Fibroblast of lung (primary cell): ENCODE measurements at regions not wholly inside any gene's neighbourhood (a gene's known extent, or its start where the extent isn't known, plus 50 kb on each side); places are given as distances from the start of the nearest gene placed in this dataset.

Source experiments
- DNase-seq, 2 donors: peaks; one replicate each; pipeline versions ENCODE4 v3.0.0 to v3.0.0-alpha.2; 2010; ENCODE audit warnings: low read depth in 2 of 2
- H2AFZ ChIP-seq: 2 replicates; pipeline ENCODE4 v1.5.1; 2012; ENCODE audit warnings: low read length, control low read depth, inconsistent platforms
- H3K27ac ChIP-seq: 2 replicates; pipeline ENCODE4 v1.5.1; 2011; ENCODE audit warnings: low read length, control low read depth; ENCODE audit not compliant: insufficient read depth
- H3K27me3 ChIP-seq: 2 replicates; pipeline ENCODE4 v1.5.1; 2011; ENCODE audit warnings: mild to moderate bottlenecking, low read length; ENCODE audit not compliant: control insufficient read depth, insufficient read depth
- H3K36me3 ChIP-seq: 2 replicates; pipeline ENCODE4 v1.5.1; 2011; ENCODE audit warnings: low read length; ENCODE audit not compliant: control insufficient read depth, insufficient read depth
- H3K4me1 ChIP-seq: 2 replicates; pipeline ENCODE4 v1.5.1; 2011; ENCODE audit warnings: low read length; ENCODE audit not compliant: control insufficient read depth, insufficient read depth; ENCODE audit errors: extremely low read depth
- H3K4me2 ChIP-seq: 2 replicates; pipeline ENCODE4 v1.5.1; 2011; ENCODE audit warnings: low read length, control low read depth; ENCODE audit not compliant: insufficient read depth; ENCODE audit errors: extremely low read depth
- H3K4me3 ChIP-seq, 4 experiments: fragments of 200-600 bp in 1 of 4; sonication (generic) in 1 of 4; replicated peaks in 1 of 4; 2 replicates each; pipeline ENCODE4 v1.5.1; 2011 to 2016; ENCODE audit warnings: low read length in 4 of 4, low read depth in 3 of 4, mild to moderate bottlenecking in 3 of 4, control low read depth in 2 of 4, inconsistent platforms in 1 of 4, mixed read lengths in 1 of 4; ENCODE audit not compliant: insufficient read depth in 1 of 4; ENCODE audit errors: control extremely low read depth in 1 of 4
- H3K79me2 ChIP-seq: 2 replicates; pipeline ENCODE4 v1.5.1; 2012; ENCODE audit warnings: mild to moderate bottlenecking, low read length, inconsistent platforms; ENCODE audit not compliant: control insufficient read depth, insufficient read depth
- H3K9ac ChIP-seq: 2 replicates; pipeline ENCODE4 v1.5.1; 2011; ENCODE audit warnings: mild to moderate bottlenecking, low read length, control low read depth; ENCODE audit not compliant: insufficient read depth
- H3K9me3 ChIP-seq: 2 replicates; pipeline ENCODE4 v1.5.1; 2012; ENCODE audit warnings: low read depth, low read length; ENCODE audit not compliant: control insufficient read depth, insufficient read depth
- H4K20me1 ChIP-seq: 2 replicates; pipeline ENCODE4 v1.5.1; 2011; ENCODE audit warnings: low read length; ENCODE audit not compliant: control insufficient read depth, insufficient read depth; ENCODE audit errors: extremely low read depth
- TF ChIP-seq, protein P1 (sequence below), 2 donors: IDR thresholded peaks in 1 of 2; conservative IDR thresholded peaks in 1 of 2; 1 replicate in 1 of 2; 2 replicates in 1 of 2; pipeline ENCODE4 v1.5.1; 2011 to 2012; ENCODE audit warnings: low read length in 2 of 2, control low read depth in 1 of 2, inconsistent platforms in 1 of 2, low read depth in 1 of 2, mild to moderate bottlenecking in 1 of 2

DNA sequence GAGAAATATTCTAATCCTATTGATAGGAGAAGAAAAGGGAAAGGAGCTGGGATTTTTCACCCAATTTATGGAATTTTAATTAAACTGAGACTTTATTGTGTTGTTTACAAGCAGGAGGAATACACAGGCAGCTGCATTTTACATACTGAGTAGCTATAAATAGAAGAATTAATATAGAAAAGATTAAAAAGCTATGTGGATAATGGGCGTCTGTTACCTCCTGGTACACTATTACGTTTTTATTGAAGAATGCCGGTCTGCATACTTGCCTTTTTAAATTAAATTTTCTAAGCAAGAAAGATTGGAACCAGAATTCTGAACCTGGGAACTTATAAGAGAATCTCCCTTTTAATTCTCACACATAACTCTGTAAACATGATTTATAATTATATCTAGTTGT is 52.1 kb upstream of the CACHD1 start:
- H3K4me2 ChIP-seq, result no peak overlapping the region
- no peak overlapping the region for H2AFZ ChIP-seq
- no peak overlapping the region for H3K4me3 ChIP-seq
- no peaks in the 10 kb centered on the region for H3K79me2 ChIP-seq
- TF ChIP-seq, protein P1, sequence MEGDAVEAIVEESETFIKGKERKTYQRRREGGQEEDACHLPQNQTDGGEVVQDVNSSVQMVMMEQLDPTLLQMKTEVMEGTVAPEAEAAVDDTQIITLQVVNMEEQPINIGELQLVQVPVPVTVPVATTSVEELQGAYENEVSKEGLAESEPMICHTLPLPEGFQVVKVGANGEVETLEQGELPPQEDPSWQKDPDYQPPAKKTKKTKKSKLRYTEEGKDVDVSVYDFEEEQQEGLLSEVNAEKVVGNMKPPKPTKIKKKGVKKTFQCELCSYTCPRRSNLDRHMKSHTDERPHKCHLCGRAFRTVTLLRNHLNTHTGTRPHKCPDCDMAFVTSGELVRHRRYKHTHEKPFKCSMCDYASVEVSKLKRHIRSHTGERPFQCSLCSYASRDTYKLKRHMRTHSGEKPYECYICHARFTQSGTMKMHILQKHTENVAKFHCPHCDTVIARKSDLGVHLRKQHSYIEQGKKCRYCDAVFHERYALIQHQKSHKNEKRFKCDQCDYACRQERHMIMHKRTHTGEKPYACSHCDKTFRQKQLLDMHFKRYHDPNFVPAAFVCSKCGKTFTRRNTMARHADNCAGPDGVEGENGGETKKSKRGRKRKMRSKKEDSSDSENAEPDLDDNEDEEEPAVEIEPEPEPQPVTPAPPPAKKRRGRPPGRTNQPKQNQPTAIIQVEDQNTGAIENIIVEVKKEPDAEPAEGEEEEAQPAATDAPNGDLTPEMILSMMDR (conservative IDR thresholded peaks at IDR 0.05 in 1 of 2, IDR thresholded peaks at IDR 0.05 in 1 of 2; ENCODE audit: low read depth in 1 of 2, low read length in 2 of 2), result no peak
- H3K27me3 ChIP-seq, result no peaks in the 10 kb centered on the region
- DNase-seq, result no peak
- H3K9me3 ChIP-seq, result no peaks in the 10 kb centered on the region
- no peaks in the 10 kb centered on the region for H3K4me1 ChIP-seq
- no peak overlapping the region for H3K9ac ChIP-seq
- no peaks in the 10 kb centered on the region for H4K20me1 ChIP-seq
- H3K27ac ChIP-seq, result no peak overlapping the region
- H3K36me3 ChIP-seq, result no peaks in the 10 kb centered on the region
